Neural cell (in vitro differentiated cells): ENCODE measurements at regions not wholly inside any gene's neighbourhood (a gene's known extent, or its start where the extent isn't known, plus 50 kb on each side); places are given as distances from the start of the nearest gene placed in this dataset.

Experiments used
- H2AFZ ChIP-seq: fragments of 200-600, 300-800 bp; sonication (generic), shearing (Covaris generic); 2 replicates; pipeline ENCODE4 v1.6.0; 2014; ENCODE audit warnings: low read depth, mild to moderate bottlenecking, antibody characterized with exemption, low read length, moderate library complexity
- H3F3A ChIP-seq: fragments of 200-600 bp; shearing (Covaris generic); 2 replicates; pipeline ENCODE4 v1.6.1; 2016; ENCODE audit warnings: mild to moderate bottlenecking, moderate library complexity, mixed read lengths, antibody characterized with exemption, low read length; ENCODE audit not compliant: insufficient read depth, poor library complexity, severe bottlenecking
- H3K27ac ChIP-seq: fragments of 200-600, 300-800 bp; sonication (generic), shearing (Covaris generic); 2 replicates; pipeline ENCODE4 v1.5.1; 2014; ENCODE audit warnings: mild to moderate bottlenecking, low read length, moderate library complexity
- H3K27me3 ChIP-seq: fragments of 300-800, 200-600 bp; sonication (generic), shearing (Covaris generic); 2 replicates; pipeline ENCODE4 v1.6.0; 2014; ENCODE audit warnings: mild to moderate bottlenecking, low read depth, low read length, moderate library complexity; ENCODE audit not compliant: insufficient read depth
- H3K36me3 ChIP-seq: fragments of 300-800, 200-600 bp; sonication (generic), shearing (Covaris generic); 2 replicates; pipeline ENCODE4 v1.5.1; 2014; ENCODE audit warnings: mild to moderate bottlenecking, antibody characterized with exemption, low read length, moderate library complexity; ENCODE audit not compliant: insufficient read depth
- H3K4me2 ChIP-seq: fragments of 300-800, 200-600 bp; sonication (generic), shearing (Covaris generic); 2 replicates; pipeline ENCODE4 v1.6.0; 2014; ENCODE audit warnings: mild to moderate bottlenecking, low read length
- H3K4me3 ChIP-seq: fragments of 300-800, 200-600 bp; sonication (generic), shearing (Covaris generic); 2 replicates; pipeline ENCODE4 v1.5.1; 2014; ENCODE audit warnings: mild to moderate bottlenecking, low read length, moderate library complexity
- H3K79me2 ChIP-seq: fragments of 200-600 bp; shearing (Covaris generic); replicated peaks from 2 replicates; pipeline ENCODE4 v1.6.0; 2014; ENCODE audit warnings: mild to moderate bottlenecking, low read length, moderate library complexity; ENCODE audit not compliant: insufficient read depth
- H3K9ac ChIP-seq: fragments of 300-800, 200-600 bp; sonication (generic), shearing (Covaris generic); 2 replicates; pipeline ENCODE4 v1.6.1; 2016; ENCODE audit warnings: mild to moderate bottlenecking, low read length, mixed read lengths
- H3K9me2 ChIP-seq: fragments of 200-600 bp; shearing (Covaris generic); 2 replicates; pipeline ENCODE4 v1.6.1; 2016; ENCODE audit warnings: mild to moderate bottlenecking, low read length, mixed read lengths; ENCODE audit not compliant: insufficient read depth
- H3K9me3 ChIP-seq: fragments of 200-600, 300-800 bp; sonication (generic), shearing (Covaris generic); 2 replicates; pipeline ENCODE4 v1.6.1; 2016; ENCODE audit warnings: mild to moderate bottlenecking, mixed run types, low read length, moderate library complexity, mixed read lengths
- H4K20me1 ChIP-seq: fragments of 200-600 bp; shearing (Covaris generic); 2 replicates; pipeline ENCODE4 v1.6.1; 2016; ENCODE audit warnings: mild to moderate bottlenecking, mixed run types; ENCODE audit not compliant: insufficient read depth
- EP300 ChIP-seq: fragments of 450-650 bp; conservative IDR thresholded peaks from 2 replicates; pipeline ENCODE4 v1.6.1; 2014; ENCODE audit warnings: antibody characterized with exemption, mild to moderate bottlenecking, moderate library complexity; ENCODE audit not compliant: poor library complexity, severe bottlenecking
- EZH2 ChIP-seq: fragments of 200-600, 300-800 bp; shearing (Covaris generic), sonication (generic); IDR thresholded peaks from 2 replicates; pipeline ENCODE4 v1.6.1; 2014; ENCODE audit warnings: antibody characterized with exemption, low read length, borderline replicate concordance, mild to moderate bottlenecking; ENCODE audit not compliant: insufficient read depth, poor library complexity, severe bottlenecking
- MXI1 ChIP-seq: fragments of 450-650 bp; conservative IDR thresholded peaks from 2 replicates; pipeline ENCODE4 v1.6.1; 2014; ENCODE audit warnings: antibody characterized with exemption, mild to moderate bottlenecking; ENCODE audit not compliant: poor library complexity, severe bottlenecking
- POLR2AphosphoS5 ChIP-seq: IDR thresholded peaks from 2 replicates; pipeline ENCODE4 v1.6.1; 2012
- RAD21 ChIP-seq: fragments of 450-650 bp; conservative IDR thresholded peaks from 2 replicates; pipeline ENCODE4 v1.6.1; 2014; ENCODE audit warnings: antibody characterized with exemption, mild to moderate bottlenecking, moderate library complexity
- SMC3 ChIP-seq: fragments of 450-650 bp; conservative IDR thresholded peaks from 2 replicates; pipeline ENCODE4 v1.6.1; 2014; ENCODE audit warnings: antibody characterized with exemption, mild to moderate bottlenecking, moderate library complexity; ENCODE audit not compliant: poor library complexity
- TAF1 ChIP-seq: IDR thresholded peaks from 2 replicates; pipeline ENCODE4 v1.6.1; 2012; ENCODE audit warnings: low read depth
- TF ChIP-seq, protein P1 (sequence below): fragments of 450-650 bp; IDR thresholded peaks from 2 replicates; pipeline ENCODE4 v1.5.1; 2014; ENCODE audit warnings: antibody characterized with exemption, mild to moderate bottlenecking, moderate library complexity; ENCODE audit not compliant: poor library complexity, severe bottlenecking
- TF ChIP-seq, protein P2 (sequence below): IDR thresholded peaks from 2 replicates; pipeline ENCODE4 v1.6.1; 2012; ENCODE audit warnings: borderline replicate concordance

DNA sequence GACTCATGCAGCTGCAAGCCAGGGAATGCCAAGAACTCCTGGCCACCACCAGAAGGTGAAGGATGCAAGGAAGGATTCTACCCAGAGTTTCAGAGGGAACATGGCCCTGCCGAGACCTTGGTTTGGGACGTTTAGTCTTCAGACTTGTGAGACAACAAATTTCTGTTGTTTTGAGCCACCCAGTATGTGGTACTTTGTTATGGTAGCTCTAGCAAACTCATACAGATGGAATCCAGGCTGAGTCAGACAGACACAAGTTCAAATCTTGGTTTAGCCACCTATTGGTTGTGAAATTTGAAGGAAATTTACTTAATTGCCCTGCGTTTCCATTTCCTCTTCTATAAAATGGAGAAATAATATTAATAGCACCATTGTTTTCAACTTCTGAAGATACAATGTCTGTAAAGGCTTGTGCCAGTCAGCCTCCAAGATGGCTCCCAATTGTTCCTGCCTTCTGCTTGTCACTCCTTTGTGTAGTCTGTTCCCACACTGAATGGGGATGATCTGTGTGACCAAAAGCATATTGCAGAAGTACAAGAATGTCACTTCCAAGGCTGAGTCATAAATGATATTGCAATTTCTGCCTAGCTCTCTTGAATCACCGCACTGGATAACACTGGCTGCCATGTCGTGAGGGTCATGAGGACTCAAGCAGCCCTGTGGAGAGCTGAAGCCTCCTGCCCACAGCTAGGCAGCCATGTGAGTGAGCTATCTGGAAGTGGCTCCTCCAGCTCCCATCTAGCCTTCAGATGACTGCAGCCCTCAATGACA is 223.5 kb upstream of the PROK2 start:
- Histone ChIP-seq H3F3A (no peaks in the 10 kb centered on the region), H3K9me3 (no peaks in the 10 kb centered on the region), H3K9ac (no peak overlapping the region), H3K27ac (no peak overlapping the region), H3K79me2 (no peaks in the 10 kb centered on the region), H3K4me3 (no peak overlapping the region), H4K20me1 (no peaks in the 10 kb centered on the region), H3K9me2 (no peaks in the 10 kb centered on the region), H2AFZ (no peak overlapping the region), H3K4me2 (no peak overlapping the region), H3K36me3 (no peaks in the 10 kb centered on the region), H3K27me3 (no peaks in the 10 kb centered on the region)
- TF ChIP-seq POLR2AphosphoS5 = no peak
- TF ChIP-seq, protein P1, sequence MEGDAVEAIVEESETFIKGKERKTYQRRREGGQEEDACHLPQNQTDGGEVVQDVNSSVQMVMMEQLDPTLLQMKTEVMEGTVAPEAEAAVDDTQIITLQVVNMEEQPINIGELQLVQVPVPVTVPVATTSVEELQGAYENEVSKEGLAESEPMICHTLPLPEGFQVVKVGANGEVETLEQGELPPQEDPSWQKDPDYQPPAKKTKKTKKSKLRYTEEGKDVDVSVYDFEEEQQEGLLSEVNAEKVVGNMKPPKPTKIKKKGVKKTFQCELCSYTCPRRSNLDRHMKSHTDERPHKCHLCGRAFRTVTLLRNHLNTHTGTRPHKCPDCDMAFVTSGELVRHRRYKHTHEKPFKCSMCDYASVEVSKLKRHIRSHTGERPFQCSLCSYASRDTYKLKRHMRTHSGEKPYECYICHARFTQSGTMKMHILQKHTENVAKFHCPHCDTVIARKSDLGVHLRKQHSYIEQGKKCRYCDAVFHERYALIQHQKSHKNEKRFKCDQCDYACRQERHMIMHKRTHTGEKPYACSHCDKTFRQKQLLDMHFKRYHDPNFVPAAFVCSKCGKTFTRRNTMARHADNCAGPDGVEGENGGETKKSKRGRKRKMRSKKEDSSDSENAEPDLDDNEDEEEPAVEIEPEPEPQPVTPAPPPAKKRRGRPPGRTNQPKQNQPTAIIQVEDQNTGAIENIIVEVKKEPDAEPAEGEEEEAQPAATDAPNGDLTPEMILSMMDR = no peak
- TF ChIP-seq, protein P2, sequence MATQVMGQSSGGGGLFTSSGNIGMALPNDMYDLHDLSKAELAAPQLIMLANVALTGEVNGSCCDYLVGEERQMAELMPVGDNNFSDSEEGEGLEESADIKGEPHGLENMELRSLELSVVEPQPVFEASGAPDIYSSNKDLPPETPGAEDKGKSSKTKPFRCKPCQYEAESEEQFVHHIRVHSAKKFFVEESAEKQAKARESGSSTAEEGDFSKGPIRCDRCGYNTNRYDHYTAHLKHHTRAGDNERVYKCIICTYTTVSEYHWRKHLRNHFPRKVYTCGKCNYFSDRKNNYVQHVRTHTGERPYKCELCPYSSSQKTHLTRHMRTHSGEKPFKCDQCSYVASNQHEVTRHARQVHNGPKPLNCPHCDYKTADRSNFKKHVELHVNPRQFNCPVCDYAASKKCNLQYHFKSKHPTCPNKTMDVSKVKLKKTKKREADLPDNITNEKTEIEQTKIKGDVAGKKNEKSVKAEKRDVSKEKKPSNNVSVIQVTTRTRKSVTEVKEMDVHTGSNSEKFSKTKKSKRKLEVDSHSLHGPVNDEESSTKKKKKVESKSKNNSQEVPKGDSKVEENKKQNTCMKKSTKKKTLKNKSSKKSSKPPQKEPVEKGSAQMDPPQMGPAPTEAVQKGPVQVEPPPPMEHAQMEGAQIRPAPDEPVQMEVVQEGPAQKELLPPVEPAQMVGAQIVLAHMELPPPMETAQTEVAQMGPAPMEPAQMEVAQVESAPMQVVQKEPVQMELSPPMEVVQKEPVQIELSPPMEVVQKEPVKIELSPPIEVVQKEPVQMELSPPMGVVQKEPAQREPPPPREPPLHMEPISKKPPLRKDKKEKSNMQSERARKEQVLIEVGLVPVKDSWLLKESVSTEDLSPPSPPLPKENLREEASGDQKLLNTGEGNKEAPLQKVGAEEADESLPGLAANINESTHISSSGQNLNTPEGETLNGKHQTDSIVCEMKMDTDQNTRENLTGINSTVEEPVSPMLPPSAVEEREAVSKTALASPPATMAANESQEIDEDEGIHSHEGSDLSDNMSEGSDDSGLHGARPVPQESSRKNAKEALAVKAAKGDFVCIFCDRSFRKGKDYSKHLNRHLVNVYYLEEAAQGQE = no peak
- no peak for TF ChIP-seq MXI1
- no peak for TF ChIP-seq SMC3
- no peak for TF ChIP-seq EP300
- no peak for TF ChIP-seq TAF1
- no peak for TF ChIP-seq RAD21
- TF ChIP-seq EZH2 = no peak

DNA sequence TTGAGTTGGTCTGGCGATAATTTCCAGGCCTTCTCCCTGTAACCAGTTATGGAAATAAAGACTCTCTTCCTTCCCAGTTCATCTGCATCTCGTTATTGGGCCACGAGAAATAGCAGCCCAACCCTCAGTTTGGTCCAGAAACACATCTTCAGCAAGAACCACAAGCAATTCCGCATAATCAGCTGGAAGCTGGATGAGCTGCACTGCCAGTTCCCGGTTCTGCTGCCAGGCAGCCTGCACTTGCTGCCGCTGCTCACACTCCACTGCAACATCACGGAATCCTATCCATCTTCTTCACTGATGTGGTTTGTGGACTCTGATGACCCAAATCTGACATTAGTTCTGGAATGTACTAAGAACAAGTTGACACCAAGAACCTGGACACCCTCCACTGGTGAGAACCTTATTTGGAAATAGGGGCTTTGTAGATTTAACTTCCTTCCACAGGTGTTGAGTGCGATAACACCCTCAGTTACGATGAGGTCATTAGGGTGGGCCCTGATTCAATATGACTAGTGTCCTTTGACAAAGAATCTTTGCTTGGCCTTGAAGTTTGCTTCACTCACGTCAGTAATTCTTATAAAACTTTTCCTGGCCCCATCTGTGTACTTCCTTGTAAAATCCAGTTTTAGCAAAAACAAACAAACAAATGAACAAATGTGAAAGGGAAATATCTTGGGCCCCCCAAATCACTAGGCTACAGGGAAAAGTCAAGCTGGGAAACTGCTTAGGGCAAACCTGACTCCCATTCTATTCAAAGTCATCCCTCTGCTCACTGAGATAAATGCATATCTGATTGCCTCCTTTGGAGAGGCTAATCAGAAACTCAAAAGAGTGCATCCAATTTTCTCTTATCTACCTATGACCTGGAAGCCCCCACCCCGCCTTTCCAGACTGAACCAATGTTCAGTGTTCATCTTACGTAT is 221.9 kb upstream of the PROK2 start:
- Histone ChIP-seq H3K27ac (no peak overlapping the region), H3F3A (no peaks in the 10 kb centered on the region), H3K36me3 (no peaks in the 10 kb centered on the region), H3K4me3 (no peak overlapping the region), H3K4me2 (no peak overlapping the region), H3K79me2 (no peaks in the 10 kb centered on the region), H2AFZ (no peak overlapping the region), H4K20me1 (no peaks in the 10 kb centered on the region), H3K27me3 (no peaks in the 10 kb centered on the region), H3K9me3 (no peaks in the 10 kb centered on the region), H3K9ac (no peak overlapping the region), H3K9me2 (no peaks in the 10 kb centered on the region)
- TF ChIP-seq, protein P2 = no peak
- TF ChIP-seq RAD21 (no peak), SMC3 (no peak), TAF1 (no peak), POLR2AphosphoS5 (no peak), EP300 (no peak), EZH2 (no peak), MXI1 (no peak)
- TF ChIP-seq, protein P1 = no peak
